Epithelial cell of esophagus (primary cell): ENCODE measurements at regions not wholly inside any gene's neighbourhood (a gene's known extent, or its start where the extent isn't known, plus 50 kb on each side); places are given as distances from the start of the nearest gene placed in this dataset.

Experiments used
- DNase-seq: peaks from one replicate; pipeline ENCODE4 v3.0.0; 2010; ENCODE audit warnings: low read depth
- H3K4me3 ChIP-seq: 2 replicates; pipeline ENCODE4 v1.5.1; 2011; ENCODE audit warnings: mild to moderate bottlenecking, low read length, control low read depth
- TF ChIP-seq, protein P1 (sequence below): IDR thresholded peaks from 2 replicates; pipeline ENCODE4 v1.5.1; 2011; ENCODE audit warnings: low read depth, mild to moderate bottlenecking, low read length, control low read depth, inconsistent platforms; ENCODE audit not compliant: insufficient read depth; ENCODE audit errors: missing control alignments

- no peak overlapping the region for H3K4me3 ChIP-seq
- no peak for DNase-seq
- TF ChIP-seq, protein P1, sequence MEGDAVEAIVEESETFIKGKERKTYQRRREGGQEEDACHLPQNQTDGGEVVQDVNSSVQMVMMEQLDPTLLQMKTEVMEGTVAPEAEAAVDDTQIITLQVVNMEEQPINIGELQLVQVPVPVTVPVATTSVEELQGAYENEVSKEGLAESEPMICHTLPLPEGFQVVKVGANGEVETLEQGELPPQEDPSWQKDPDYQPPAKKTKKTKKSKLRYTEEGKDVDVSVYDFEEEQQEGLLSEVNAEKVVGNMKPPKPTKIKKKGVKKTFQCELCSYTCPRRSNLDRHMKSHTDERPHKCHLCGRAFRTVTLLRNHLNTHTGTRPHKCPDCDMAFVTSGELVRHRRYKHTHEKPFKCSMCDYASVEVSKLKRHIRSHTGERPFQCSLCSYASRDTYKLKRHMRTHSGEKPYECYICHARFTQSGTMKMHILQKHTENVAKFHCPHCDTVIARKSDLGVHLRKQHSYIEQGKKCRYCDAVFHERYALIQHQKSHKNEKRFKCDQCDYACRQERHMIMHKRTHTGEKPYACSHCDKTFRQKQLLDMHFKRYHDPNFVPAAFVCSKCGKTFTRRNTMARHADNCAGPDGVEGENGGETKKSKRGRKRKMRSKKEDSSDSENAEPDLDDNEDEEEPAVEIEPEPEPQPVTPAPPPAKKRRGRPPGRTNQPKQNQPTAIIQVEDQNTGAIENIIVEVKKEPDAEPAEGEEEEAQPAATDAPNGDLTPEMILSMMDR: no peak
Observed at GRCh38 chr2:18395555-18395954, 164.9 kb downstream of the RDH14 start.

- TF ChIP-seq, protein P1: peak; percentile 99
- DNase-seq: peak; percentile 78
- H3K4me3 ChIP-seq: no peak overlapping the region
Observed at GRCh38 chr2:18387441-18388206, 172.8 kb downstream of the RDH14 start.

GRCh38 chr2:18384242-18384641, 176.2 kb downstream of the RDH14 start:
- TF ChIP-seq, protein P1: no peak
- H3K4me3 ChIP-seq: no peak overlapping the region
- DNase-seq: no peak

DNA sequence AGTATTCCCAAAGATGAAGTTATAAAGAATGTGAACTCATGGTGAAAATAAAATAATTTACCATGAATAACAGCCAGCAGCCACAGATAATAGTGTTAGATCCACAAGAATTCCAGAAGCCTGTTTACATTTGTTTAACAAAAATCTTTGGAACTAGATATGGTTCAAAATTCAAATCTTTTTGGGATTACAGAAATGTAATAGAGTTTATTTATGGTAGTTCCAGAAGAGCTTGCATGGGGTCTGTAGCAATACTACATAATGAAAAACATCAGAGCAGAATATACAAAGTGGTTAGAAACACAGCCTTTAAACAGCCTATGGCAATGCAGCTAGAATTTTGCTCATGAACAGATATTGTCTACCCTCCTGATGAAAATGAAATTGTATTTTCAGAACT, 179.1 kb downstream of the RDH14 start:
- TF ChIP-seq, protein P1: no peak
- H3K4me3 ChIP-seq: no peak overlapping the region
- no peak for DNase-seq

DNA sequence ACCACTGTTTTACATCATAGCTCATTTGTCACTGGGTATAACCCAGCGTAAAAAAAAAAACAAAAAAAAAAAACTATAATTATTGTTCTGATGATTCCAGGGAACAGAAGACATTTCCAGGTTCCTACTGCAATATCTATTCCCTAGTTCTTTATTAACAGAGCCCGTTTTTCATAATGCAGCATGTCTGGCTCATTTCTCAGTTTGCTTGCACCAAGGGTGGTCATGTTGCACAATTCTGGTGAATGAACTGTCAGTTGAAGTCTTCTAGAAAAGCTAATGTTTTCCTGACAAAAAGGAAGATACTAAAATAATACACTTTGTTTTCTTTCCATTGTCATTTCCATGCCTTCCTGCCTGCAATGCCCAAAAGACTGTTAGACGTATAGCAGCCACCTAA, 180.1 kb downstream of the RDH14 start:
- no peak for DNase-seq
- TF ChIP-seq, protein P1: no peak
- no peak overlapping the region for H3K4me3 ChIP-seq

- DNase-seq: no peak
Observed at GRCh38 chr2:18379870-18380269, 180.6 kb downstream of the RDH14 start.

More at GRCh38 chr2:18379870-18380269, 180.6 kb downstream of the RDH14 start:
- TF ChIP-seq, protein P1: no peak
- no peak overlapping the region for H3K4me3 ChIP-seq
